PC-3 (cell line): ENCODE measurements at regions not wholly inside any gene's neighbourhood (a gene's known extent, or its start where the extent isn't known, plus 50 kb on each side); places are given as distances from the start of the nearest gene placed in this dataset.

Source experiments
- EZH2 ChIP-seq: fragments of 300-600 bp; sonication (generic); IDR thresholded peaks from one replicate; pipeline ENCODE4 v1.6.1; 2017; ENCODE audit warnings: antibody characterized with exemption, mild to moderate bottlenecking, low read length; ENCODE audit not compliant: unreplicated experiment
- EZH2phosphoT487 ChIP-seq: fragments of 300-600 bp; sonication (generic); IDR thresholded peaks from 2 replicates; pipeline ENCODE4 v1.6.1; 2018; ENCODE audit warnings: mild to moderate bottlenecking, antibody characterized with exemption, low read length, borderline replicate concordance
- TF ChIP-seq, protein P1 (sequence below): fragments of 300-600 bp; sonication (generic); conservative IDR thresholded peaks from 2 replicates; pipeline ENCODE4 v1.5.1; 2017; ENCODE audit warnings: antibody characterized with exemption, low read depth, mild to moderate bottlenecking, low read length

DNA sequence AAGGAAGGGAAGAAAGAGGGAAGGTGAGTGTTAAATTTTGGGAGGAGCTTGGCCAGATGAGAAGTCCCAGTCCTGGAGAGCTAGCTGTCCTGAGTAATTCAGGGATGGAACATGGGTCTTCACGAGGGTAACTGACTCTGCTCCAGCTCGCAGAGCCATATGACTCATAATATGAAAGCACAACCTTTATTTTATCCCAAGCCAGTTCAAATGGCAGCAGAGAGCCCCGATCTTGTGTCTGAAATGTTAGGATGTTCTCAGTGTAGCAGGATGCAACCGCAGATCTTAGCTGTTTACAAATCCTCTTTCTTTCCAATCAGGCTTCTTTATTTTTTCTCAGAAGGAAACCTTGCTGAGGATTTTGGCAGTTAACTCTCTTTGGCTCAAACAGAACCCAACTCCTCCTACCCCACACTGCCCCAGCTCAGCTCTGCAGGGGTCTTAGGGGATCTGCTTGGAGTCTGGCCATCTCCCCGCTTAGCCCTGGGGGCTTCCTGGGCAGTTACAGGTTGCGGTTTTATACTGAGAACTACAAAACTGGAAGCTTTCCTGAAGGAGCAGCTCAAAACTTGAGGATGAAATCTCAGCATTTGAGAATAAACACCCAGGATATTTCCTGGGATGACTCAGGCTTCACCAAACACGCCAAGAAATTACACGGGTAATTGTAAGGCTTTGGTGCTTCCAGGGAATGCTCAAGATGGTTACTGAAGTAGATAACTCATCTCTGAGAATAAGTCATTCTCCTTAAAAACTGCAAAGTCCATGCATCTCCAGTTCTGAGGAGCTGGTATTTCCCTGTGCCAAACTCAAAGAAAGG is 92.5 kb downstream of the VCPKMT start:
- TF ChIP-seq, protein P1, sequence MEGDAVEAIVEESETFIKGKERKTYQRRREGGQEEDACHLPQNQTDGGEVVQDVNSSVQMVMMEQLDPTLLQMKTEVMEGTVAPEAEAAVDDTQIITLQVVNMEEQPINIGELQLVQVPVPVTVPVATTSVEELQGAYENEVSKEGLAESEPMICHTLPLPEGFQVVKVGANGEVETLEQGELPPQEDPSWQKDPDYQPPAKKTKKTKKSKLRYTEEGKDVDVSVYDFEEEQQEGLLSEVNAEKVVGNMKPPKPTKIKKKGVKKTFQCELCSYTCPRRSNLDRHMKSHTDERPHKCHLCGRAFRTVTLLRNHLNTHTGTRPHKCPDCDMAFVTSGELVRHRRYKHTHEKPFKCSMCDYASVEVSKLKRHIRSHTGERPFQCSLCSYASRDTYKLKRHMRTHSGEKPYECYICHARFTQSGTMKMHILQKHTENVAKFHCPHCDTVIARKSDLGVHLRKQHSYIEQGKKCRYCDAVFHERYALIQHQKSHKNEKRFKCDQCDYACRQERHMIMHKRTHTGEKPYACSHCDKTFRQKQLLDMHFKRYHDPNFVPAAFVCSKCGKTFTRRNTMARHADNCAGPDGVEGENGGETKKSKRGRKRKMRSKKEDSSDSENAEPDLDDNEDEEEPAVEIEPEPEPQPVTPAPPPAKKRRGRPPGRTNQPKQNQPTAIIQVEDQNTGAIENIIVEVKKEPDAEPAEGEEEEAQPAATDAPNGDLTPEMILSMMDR, result no peak
- no peak for TF ChIP-seq EZH2
- TF ChIP-seq EZH2phosphoT487, result no peak
